ENCODE measurements at regions not wholly inside any gene's neighbourhood (a gene's known extent, or its start where the extent isn't known, plus 50 kb on each side); places are given as distances from the start of the nearest gene placed in this dataset.

DNA sequence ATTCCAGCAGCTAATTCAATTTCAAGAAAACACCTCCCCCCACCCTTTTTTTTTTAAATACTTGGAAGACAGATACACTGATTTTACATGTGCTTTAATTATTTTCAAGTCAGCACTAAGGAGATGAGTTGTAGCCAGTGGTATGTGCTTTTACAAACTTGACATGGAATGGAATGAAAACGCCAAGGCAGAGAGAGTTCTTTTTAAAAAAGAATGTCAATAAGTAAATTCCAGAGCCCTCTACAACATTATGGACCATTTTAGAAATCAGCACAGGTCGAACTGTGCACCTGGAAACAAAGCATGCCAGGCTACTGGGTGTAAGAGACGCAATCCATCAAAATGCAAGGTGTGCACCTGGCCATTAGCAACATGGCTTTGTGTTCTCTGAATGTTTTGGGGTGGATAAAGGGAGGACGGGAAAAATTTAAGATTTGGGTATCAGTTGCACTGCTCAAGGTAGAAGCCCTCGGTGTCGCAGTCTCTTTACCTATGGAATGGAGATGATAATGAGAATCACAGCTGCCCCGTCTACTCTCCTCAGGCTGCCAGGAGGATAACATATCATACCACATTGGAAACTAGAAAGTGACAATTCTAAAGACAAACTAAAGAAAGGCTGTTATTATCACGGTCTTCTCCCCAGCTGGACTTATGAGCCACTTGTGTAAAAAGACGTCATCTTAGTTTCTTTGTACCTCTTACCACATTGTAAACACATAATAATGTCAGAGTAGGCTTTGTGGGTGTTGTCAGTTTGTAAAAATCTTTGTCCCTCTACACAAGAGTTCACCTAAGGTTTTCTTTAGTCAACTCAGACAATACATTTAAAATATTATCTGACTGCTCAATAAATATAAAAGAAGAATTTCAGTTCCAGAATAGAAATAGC is 107.4 kb upstream of the PRICKLE2 start:
- H3K9ac ChIP-seq (ENCODE audit: low read depth, low read length): no peak overlapping the region
- H3K9me3 ChIP-seq (ENCODE audit: control insufficient read depth, insufficient read depth, low read length): no peaks in the 10 kb centered on the region
- no peak overlapping the region for H3K4me3 ChIP-seq (ENCODE audit: low read depth, low read length)
- H3K4me1 ChIP-seq (ENCODE audit: control insufficient read depth, insufficient read depth, low read length): no peaks in the 10 kb centered on the region
- H3K36me3 ChIP-seq (ENCODE audit: control insufficient read depth, insufficient read depth, low read length): no peaks in the 10 kb centered on the region
- H3K27me3 ChIP-seq (ENCODE audit: control insufficient read depth, insufficient read depth, low read length): no peaks in the 10 kb centered on the region

DNA sequence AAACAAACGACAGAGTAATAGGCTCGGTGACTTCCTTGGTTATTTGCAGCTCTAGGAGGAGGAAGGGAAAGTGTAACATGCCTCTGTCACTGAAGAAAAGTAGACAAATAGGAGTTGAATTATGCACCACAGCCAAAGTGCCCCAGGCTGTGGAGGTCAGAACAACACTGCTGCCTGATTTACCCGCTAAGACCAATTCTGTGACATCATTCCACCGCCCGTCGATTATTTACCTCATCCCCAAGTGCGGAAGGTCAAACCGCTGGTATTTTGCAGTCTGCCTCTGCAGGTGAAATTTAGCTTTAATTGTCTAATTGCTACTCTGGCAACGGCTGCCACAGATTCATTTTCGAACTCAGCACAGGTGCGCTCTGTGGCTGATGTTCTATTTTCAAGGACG is 106.3 kb upstream of the PRICKLE2 start:
- H3K9me3 ChIP-seq (ENCODE audit: control insufficient read depth, insufficient read depth, low read length): no peaks in the 10 kb centered on the region
- H3K9ac ChIP-seq (ENCODE audit: low read depth, low read length): no peak overlapping the region
- H3K27me3 ChIP-seq (ENCODE audit: control insufficient read depth, insufficient read depth, low read length): no peaks in the 10 kb centered on the region
- H3K4me1 ChIP-seq (ENCODE audit: control insufficient read depth, insufficient read depth, low read length): no peaks in the 10 kb centered on the region
- H3K4me3 ChIP-seq (ENCODE audit: low read depth, low read length): no peak overlapping the region
- no peaks in the 10 kb centered on the region for H3K36me3 ChIP-seq (ENCODE audit: control insufficient read depth, insufficient read depth, low read length)

DNA sequence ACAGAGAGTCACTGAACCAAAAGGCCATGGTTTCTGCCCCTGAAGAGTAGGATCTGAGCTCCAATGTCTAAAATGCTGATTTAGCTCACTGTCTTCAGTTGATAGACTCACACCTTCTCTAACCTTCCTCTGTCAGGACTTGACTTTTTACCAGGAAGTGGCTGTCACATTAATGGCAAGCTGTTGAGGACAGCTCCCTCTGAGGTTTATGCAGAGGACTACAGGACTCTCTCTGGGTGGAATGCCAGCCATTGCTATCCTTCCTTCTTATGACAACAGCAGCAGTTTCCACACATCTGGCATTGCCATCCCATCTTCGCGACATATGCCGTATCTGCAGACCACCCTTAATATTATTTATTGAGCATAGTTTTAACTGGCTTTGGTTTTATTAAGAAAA is 103.8 kb upstream of the PRICKLE2 start:
- no peaks in the 10 kb centered on the region for H3K27me3 ChIP-seq (ENCODE audit: control insufficient read depth, insufficient read depth, low read length)
- no peaks in the 10 kb centered on the region for H3K36me3 ChIP-seq (ENCODE audit: control insufficient read depth, insufficient read depth, low read length)
- H3K9ac ChIP-seq (ENCODE audit: low read depth, low read length): no peak overlapping the region
- H3K9me3 ChIP-seq (ENCODE audit: control insufficient read depth, insufficient read depth, low read length): no peaks in the 10 kb centered on the region
- no peaks in the 10 kb centered on the region for H3K4me1 ChIP-seq (ENCODE audit: control insufficient read depth, insufficient read depth, low read length)
- no peak overlapping the region for H3K4me3 ChIP-seq (ENCODE audit: low read depth, low read length)

DNA sequence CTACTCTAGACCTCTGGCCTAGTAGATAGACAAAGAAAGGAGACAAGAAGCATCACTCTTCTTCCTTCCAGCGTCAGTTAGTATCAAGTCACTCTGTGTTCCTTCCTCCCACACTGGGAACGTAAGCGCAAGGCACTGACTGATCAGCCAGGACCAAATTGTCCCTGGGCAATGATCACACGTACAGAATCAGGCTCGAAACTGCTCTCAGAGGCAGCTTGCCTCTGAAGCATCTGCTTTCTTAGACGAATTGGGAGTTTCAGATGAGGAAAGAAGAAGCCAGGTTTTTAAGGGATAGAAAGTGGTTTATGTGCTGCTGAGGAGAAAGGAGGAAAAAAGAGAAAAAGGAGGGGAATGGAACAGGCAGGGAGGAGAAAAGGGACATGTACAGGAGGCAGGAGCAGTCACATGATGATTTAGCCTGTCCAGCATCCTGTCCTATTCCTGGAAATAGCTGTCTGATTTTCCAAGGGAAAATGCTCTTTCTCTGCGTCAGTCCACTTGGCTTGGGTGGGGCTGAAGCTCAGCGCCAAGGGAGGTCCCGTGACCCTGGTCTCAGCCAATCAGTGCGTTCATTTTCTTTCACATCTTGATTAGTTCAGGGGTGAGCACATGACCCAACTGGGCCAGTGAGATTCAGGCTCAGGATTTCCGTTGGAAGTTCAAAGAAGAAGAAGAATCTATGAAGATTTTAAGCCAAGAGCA is 102.0 kb upstream of the PRICKLE2 start:
- Histone ChIP-seq H3K9me3 (ENCODE audit: control insufficient read depth, insufficient read depth, low read length) (no peaks in the 10 kb centered on the region), H3K4me1 (ENCODE audit: control insufficient read depth, insufficient read depth, low read length) (no peaks in the 10 kb centered on the region), H3K27me3 (ENCODE audit: control insufficient read depth, insufficient read depth, low read length) (no peaks in the 10 kb centered on the region), H3K4me3 (ENCODE audit: low read depth, low read length) (no peak overlapping the region), H3K9ac (ENCODE audit: low read depth, low read length) (no peak overlapping the region), H3K36me3 (ENCODE audit: control insufficient read depth, insufficient read depth, low read length) (no peaks in the 10 kb centered on the region)

DNA sequence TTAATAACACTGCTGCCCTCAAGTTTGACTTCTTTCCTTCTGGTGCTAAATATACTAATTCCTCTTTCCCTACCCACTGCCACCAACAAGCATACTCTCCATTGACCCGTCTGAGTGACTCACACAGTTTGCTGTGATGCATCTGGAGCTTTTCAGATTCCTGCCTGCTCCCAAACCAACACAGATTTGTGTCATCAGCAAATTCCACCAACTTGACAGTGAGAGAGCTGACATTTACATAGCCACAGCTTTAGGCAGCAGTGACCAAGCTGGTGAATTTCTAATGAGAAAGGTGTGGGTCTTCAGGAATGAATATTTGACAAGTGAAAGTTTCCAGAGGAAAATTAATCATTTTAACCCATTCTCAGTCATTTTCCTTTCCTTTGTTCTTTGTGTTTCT is 96.5 kb upstream of the PRICKLE2 start:
- no peak overlapping the region for H3K9ac ChIP-seq (ENCODE audit: low read depth, low read length)
- H3K9me3 ChIP-seq (ENCODE audit: control insufficient read depth, insufficient read depth, low read length): no peaks in the 10 kb centered on the region
- no peak overlapping the region for H3K4me3 ChIP-seq (ENCODE audit: low read depth, low read length)
- H3K36me3 ChIP-seq (ENCODE audit: control insufficient read depth, insufficient read depth, low read length): no peaks in the 10 kb centered on the region
- H3K27me3 ChIP-seq (ENCODE audit: control insufficient read depth, insufficient read depth, low read length): no peaks in the 10 kb centered on the region
- H3K4me1 ChIP-seq (ENCODE audit: control insufficient read depth, insufficient read depth, low read length): peaks cover 6% of the 10 kb centered on the region

DNA sequence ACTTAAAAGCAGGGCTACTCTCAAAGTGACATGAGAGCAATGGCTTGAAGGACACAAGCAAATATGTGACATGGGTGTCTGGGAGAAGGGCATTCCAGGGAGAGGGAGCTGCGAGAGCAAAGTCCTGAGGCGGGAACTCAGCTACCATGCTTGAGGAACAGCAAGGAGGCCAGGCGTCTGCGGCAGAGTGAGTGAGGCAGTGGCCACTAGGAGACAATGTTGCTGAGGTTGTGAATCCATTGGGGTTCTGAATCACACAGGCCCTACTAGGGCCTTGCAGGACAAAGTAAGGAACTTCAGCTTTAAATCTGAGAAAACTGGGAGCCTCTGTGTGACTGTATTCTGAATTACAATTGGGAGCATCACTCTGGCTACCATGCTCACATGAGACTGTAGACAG is 94.1 kb upstream of the PRICKLE2 start:
- Histone ChIP-seq H3K4me1 (ENCODE audit: control insufficient read depth, insufficient read depth, low read length) (peaks cover 6% of the 10 kb centered on the region), H3K9ac (ENCODE audit: low read depth, low read length) (no peak overlapping the region), H3K36me3 (ENCODE audit: control insufficient read depth, insufficient read depth, low read length) (no peaks in the 10 kb centered on the region), H3K4me3 (ENCODE audit: low read depth, low read length) (no peak overlapping the region), H3K9me3 (ENCODE audit: control insufficient read depth, insufficient read depth, low read length) (no peaks in the 10 kb centered on the region), H3K27me3 (ENCODE audit: control insufficient read depth, insufficient read depth, low read length) (no peaks in the 10 kb centered on the region)

DNA sequence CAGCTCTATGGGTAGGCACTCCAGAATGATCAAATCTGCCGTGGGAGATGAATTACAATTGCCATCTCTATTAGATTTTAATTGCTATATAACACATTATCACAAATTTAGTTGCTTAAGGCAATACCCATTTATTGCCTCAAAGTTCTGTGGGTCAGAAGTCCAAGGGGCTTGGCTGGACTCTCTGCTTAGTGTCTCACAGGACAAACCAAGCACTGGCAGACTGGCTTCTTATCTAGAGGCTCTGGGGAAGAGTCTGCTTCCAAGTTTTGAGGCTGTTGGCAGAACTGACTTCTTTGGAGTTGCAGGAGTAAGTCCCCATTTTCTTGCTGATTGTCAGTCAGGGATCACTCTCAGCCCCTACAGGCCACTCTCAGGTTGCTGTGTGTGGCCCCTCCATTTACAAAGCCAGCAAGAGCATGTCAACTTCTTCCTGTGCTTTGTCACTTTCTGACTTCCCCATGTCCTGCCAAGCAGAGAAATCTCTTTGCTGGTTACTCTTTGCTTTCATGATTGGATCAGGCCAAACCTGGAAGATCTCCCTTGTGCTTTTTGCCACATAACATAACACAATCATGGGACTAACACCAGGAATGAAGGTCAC is 93.5 kb upstream of the PRICKLE2 start:
- no peaks in the 10 kb centered on the region for H3K36me3 ChIP-seq (ENCODE audit: control insufficient read depth, insufficient read depth, low read length)
- H3K4me1 ChIP-seq (ENCODE audit: control insufficient read depth, insufficient read depth, low read length): peaks cover 6% of the 10 kb centered on the region
- no peaks in the 10 kb centered on the region for H3K9me3 ChIP-seq (ENCODE audit: control insufficient read depth, insufficient read depth, low read length)
- H3K4me3 ChIP-seq (ENCODE audit: low read depth, low read length): no peak overlapping the region
- H3K9ac ChIP-seq (ENCODE audit: low read depth, low read length): no peak overlapping the region
- H3K27me3 ChIP-seq (ENCODE audit: control insufficient read depth, insufficient read depth, low read length): no peaks in the 10 kb centered on the region

DNA sequence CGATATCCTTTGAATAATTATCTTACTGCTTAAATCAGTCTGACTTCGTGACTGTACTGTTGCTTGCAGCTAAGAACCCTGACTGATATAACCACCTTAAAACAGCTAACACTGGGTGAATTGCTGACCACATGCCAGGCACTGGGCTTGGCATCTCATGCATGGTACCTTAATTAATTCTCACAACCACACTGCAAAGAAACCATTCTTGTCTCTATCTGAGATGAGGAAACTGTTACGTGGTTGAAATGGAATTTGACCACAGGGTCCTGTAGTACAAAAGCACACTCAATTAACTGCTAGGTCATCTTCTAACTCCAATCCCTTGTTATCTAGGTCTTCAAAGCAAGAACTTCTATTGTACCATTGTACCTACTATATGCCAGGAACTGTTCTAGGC is 92.7 kb upstream of the PRICKLE2 start:
- Histone ChIP-seq H3K9me3 (ENCODE audit: control insufficient read depth, insufficient read depth, low read length) (no peaks in the 10 kb centered on the region), H3K9ac (ENCODE audit: low read depth, low read length) (no peak overlapping the region), H3K36me3 (ENCODE audit: control insufficient read depth, insufficient read depth, low read length) (no peaks in the 10 kb centered on the region), H3K4me1 (ENCODE audit: control insufficient read depth, insufficient read depth, low read length) (peaks cover 6% of the 10 kb centered on the region), H3K4me3 (ENCODE audit: low read depth, low read length) (no peak overlapping the region), H3K27me3 (ENCODE audit: control insufficient read depth, insufficient read depth, low read length) (no peaks in the 10 kb centered on the region)

DNA sequence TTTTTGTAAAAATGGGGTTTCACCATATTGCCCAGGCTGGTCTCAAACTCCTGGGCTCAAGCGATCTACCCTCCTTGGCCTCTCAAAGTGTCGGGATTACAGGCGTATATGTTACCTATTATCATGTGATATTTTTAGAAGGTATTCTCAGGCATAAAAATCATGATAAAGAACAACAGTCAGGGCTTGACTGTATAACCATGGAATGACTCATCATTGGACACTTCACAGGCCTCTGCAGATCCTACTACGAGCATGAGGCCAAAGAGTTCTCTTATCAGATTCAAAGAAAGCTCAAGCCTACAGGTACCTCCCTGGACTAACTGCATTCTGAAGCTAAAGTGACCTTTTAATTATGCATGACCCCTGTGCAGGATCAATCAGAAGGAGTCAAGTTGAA is 91.7 kb upstream of the PRICKLE2 start:
- Histone ChIP-seq H3K4me3 (ENCODE audit: low read depth, low read length) (no peak overlapping the region), H3K4me1 (ENCODE audit: control insufficient read depth, insufficient read depth, low read length) (peaks cover 6% of the 10 kb centered on the region), H3K27me3 (ENCODE audit: control insufficient read depth, insufficient read depth, low read length) (no peaks in the 10 kb centered on the region), H3K9ac (ENCODE audit: low read depth, low read length) (no peak overlapping the region), H3K36me3 (ENCODE audit: control insufficient read depth, insufficient read depth, low read length) (no peaks in the 10 kb centered on the region), H3K9me3 (ENCODE audit: control insufficient read depth, insufficient read depth, low read length) (no peaks in the 10 kb centered on the region)

DNA sequence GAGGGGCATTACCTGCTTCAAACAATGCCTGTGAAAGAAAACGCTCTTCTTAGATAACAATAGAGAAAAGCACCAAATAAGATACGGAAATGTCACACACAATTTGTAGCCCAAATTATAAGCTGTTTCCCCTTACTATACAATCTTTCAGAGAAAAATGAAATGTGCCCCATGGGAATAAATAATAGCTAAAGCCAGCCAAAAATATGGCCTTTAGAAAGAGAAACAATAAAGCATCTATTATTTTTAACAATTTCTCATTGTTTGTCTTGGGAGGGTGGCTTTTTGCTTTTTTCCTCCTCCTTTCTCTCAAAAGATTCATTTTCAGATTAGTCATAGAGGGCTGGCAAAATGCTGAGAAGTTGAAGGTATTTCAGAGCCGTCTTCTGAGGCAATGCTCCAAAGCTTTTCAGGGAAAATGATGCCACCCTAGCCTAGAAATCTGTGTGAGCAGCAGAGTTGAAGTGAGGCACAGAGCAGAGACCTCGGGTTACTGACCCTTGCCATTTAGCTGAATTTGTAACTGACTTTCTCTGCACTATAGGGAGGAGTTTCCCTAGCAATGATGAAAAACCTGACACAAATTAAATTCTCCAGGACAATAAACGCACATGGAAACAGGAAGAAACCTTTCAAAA is 86.3 kb upstream of the PRICKLE2 start:
- H3K4me3 ChIP-seq (ENCODE audit: low read depth, low read length): no peak overlapping the region
- H3K9me3 ChIP-seq (ENCODE audit: control insufficient read depth, insufficient read depth, low read length): no peaks in the 10 kb centered on the region
- no peaks in the 10 kb centered on the region for H3K36me3 ChIP-seq (ENCODE audit: control insufficient read depth, insufficient read depth, low read length)
- H3K27me3 ChIP-seq (ENCODE audit: control insufficient read depth, insufficient read depth, low read length): no peaks in the 10 kb centered on the region
- no peaks in the 10 kb centered on the region for H3K4me1 ChIP-seq (ENCODE audit: control insufficient read depth, insufficient read depth, low read length)
- no peak overlapping the region for H3K9ac ChIP-seq (ENCODE audit: low read depth, low read length)

DNA sequence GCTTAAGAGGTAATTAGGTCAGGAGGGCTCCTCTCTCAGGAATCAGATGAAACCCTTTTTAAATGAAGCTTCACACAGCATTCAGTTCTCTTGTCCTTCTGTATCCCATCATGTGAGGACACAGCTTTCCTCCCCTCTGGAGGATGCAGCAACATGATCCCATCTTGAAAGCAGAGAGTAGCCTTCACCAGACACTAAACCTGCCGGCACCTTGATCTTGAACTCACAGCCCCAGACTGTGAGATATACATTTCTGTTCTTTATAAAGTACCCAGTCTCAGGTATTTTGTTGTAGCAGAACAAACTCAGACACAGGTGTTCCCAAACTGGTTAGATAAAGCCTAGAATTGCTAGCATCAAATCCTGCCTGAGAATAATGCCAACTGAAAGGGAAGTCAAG is 83.7 kb upstream of the PRICKLE2 start:
- H3K4me3 ChIP-seq (ENCODE audit: low read depth, low read length): no peak overlapping the region
- no peaks in the 10 kb centered on the region for H3K27me3 ChIP-seq (ENCODE audit: control insufficient read depth, insufficient read depth, low read length)
- H3K9me3 ChIP-seq (ENCODE audit: control insufficient read depth, insufficient read depth, low read length): no peaks in the 10 kb centered on the region
- no peak overlapping the region for H3K9ac ChIP-seq (ENCODE audit: low read depth, low read length)
- no peaks in the 10 kb centered on the region for H3K36me3 ChIP-seq (ENCODE audit: control insufficient read depth, insufficient read depth, low read length)
- H3K4me1 ChIP-seq (ENCODE audit: control insufficient read depth, insufficient read depth, low read length): no peaks in the 10 kb centered on the region

Measured in iPS-15b (cell line).